OCI-LY7 (cell line): ENCODE measurements at regions not wholly inside any gene's neighbourhood (a gene's known extent, or its start where the extent isn't known, plus 50 kb on each side); places are given as distances from the start of the nearest gene placed in this dataset.

Source experiments
- EZH2phosphoT487 ChIP-seq: fragments of 200-600 bp; sonication (generic); IDR thresholded peaks from 2 replicates; pipeline ENCODE4 v1.6.1; 2018; ENCODE audit warnings: low read depth, borderline replicate concordance, mild to moderate bottlenecking, mixed run types, antibody characterized with exemption, low read length, moderate library complexity, mixed read lengths
- TF ChIP-seq, protein P1 (sequence below): fragments of 200-600 bp; sonication (generic); conservative IDR thresholded peaks from 2 replicates; pipeline ENCODE4 v1.5.1; 2014; ENCODE audit warnings: mild to moderate bottlenecking, antibody characterized with exemption, low read length, moderate library complexity, mixed read lengths

DNA sequence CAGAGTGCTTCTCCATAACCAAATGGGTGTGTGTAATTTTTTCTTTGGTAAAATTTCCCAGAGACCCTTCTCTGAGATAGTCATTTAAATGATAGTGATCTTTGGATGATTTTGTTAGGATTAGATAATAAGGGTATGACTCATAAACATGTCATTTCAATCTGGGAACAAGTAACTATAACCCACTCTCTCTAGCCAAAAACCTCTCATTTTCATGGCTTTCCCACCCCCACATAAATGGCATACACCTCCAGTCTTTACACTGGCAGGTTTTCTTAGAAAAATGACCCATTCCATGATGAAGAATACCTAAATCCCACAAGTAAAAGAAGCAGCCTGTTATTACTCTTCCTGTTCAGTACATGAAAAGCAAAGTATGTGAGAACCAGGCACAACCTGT lies 572.0 kb upstream of the ZEB2 start:
- TF ChIP-seq, protein P1, sequence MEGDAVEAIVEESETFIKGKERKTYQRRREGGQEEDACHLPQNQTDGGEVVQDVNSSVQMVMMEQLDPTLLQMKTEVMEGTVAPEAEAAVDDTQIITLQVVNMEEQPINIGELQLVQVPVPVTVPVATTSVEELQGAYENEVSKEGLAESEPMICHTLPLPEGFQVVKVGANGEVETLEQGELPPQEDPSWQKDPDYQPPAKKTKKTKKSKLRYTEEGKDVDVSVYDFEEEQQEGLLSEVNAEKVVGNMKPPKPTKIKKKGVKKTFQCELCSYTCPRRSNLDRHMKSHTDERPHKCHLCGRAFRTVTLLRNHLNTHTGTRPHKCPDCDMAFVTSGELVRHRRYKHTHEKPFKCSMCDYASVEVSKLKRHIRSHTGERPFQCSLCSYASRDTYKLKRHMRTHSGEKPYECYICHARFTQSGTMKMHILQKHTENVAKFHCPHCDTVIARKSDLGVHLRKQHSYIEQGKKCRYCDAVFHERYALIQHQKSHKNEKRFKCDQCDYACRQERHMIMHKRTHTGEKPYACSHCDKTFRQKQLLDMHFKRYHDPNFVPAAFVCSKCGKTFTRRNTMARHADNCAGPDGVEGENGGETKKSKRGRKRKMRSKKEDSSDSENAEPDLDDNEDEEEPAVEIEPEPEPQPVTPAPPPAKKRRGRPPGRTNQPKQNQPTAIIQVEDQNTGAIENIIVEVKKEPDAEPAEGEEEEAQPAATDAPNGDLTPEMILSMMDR, result no peak
- TF ChIP-seq EZH2phosphoT487, result no peak
